Smooth muscle cell (in vitro differentiated cells): ENCODE measurements at regions not wholly inside any gene's neighbourhood (a gene's known extent, or its start where the extent isn't known, plus 50 kb on each side); places are given as distances from the start of the nearest gene placed in this dataset.

Source experiments
- DNase-seq: peaks from one replicate; lab custom pipeline; 2025; ENCODE audit not compliant: unreplicated experiment; lab: John Stamatoyannopoulos, UW
- H2AFZ ChIP-seq: fragments of 200-600 bp; sonication (generic); 2 replicates; pipeline ENCODE4 v1.6.0; 2016; ENCODE audit warnings: antibody characterized with exemption, low read depth, mild to moderate bottlenecking
- H3F3A ChIP-seq: fragments of 200-600 bp; sonication (generic); 2 replicates; pipeline ENCODE4 v1.6.0; 2017; ENCODE audit warnings: antibody characterized with exemption, low read depth
- H3K27ac ChIP-seq: fragments of 200-600 bp; sonication (generic); 2 replicates; pipeline ENCODE4 v1.5.1; 2016; ENCODE audit warnings: low read depth, mild to moderate bottlenecking
- H3K27me3 ChIP-seq: fragments of 200-600 bp; sonication (generic); 2 replicates; pipeline ENCODE4 v1.6.1; 2016; ENCODE audit warnings: low read depth, mild to moderate bottlenecking
- H3K36me3 ChIP-seq: fragments of 200-600 bp; sonication (generic); 2 replicates; pipeline ENCODE4 v1.5.1; 2016; ENCODE audit warnings: low read depth
- H3K4me1 ChIP-seq: fragments of 200-600 bp; sonication (generic); 2 replicates; pipeline ENCODE4 v1.5.1; 2016; ENCODE audit warnings: low read depth
- H3K4me2 ChIP-seq: fragments of 200-600 bp; sonication (generic); 2 replicates; pipeline ENCODE4 v1.6.0; 2016; ENCODE audit warnings: mild to moderate bottlenecking
- H3K4me3 ChIP-seq: fragments of 200-600 bp; sonication (generic); 2 replicates; pipeline ENCODE4 v1.5.1; 2016; ENCODE audit warnings: mild to moderate bottlenecking
- H3K79me2 ChIP-seq: fragments of 200-600 bp; sonication (generic); 2 replicates; pipeline ENCODE4 v1.6.0; 2016; ENCODE audit warnings: low read depth, mild to moderate bottlenecking
- H3K9ac ChIP-seq: fragments of 200-600 bp; sonication (generic); 2 replicates; pipeline ENCODE4 v1.6.0; 2016; ENCODE audit warnings: low read depth
- H3K9me3 ChIP-seq: fragments of 200-600 bp; sonication (generic); replicated peaks from 2 replicates; pipeline ENCODE4 v1.5.1; 2016; ENCODE audit warnings: low read depth
- H4K20me1 ChIP-seq: fragments of 200-600 bp; sonication (generic); 2 replicates; pipeline ENCODE4 v1.6.0; 2016; ENCODE audit warnings: low read depth
- WGBS: methylation state at CpG from one replicate; pipeline ENCODE4 v1.1.7; 2016; ENCODE audit warnings: low lambda C conversion rate; 5-methylcytosine and 5-hydroxymethylcytosine counted together
- TF ChIP-seq, protein P1 (sequence below): fragments of 200-600 bp; sonication (generic); IDR thresholded peaks from 2 replicates; pipeline ENCODE4 v1.5.1; 2017; ENCODE audit warnings: borderline replicate concordance, mild to moderate bottlenecking, antibody characterized with exemption; ENCODE audit not compliant: insufficient read depth, poor library complexity, severe bottlenecking

GRCh38 chr2:108101481-108101880, 115.2 kb downstream of the SLC5A7 start:
- Histone ChIP-seq H3K9ac (no peak overlapping the region), H3K4me1 (no peaks in the 10 kb centered on the region), H4K20me1 (no peaks in the 10 kb centered on the region), H3F3A (no peaks in the 10 kb centered on the region), H2AFZ (no peak overlapping the region), H3K9me3 (no peaks in the 10 kb centered on the region), H3K36me3 (no peaks in the 10 kb centered on the region), H3K4me2 (no peak overlapping the region), H3K27ac (no peak overlapping the region), H3K4me3 (no peak overlapping the region), H3K27me3 (no peaks in the 10 kb centered on the region), H3K79me2 (no peaks in the 10 kb centered on the region)
- WGBS = 44% methylated on average over 4 of the region's 4 CpGs
- TF ChIP-seq, protein P1, sequence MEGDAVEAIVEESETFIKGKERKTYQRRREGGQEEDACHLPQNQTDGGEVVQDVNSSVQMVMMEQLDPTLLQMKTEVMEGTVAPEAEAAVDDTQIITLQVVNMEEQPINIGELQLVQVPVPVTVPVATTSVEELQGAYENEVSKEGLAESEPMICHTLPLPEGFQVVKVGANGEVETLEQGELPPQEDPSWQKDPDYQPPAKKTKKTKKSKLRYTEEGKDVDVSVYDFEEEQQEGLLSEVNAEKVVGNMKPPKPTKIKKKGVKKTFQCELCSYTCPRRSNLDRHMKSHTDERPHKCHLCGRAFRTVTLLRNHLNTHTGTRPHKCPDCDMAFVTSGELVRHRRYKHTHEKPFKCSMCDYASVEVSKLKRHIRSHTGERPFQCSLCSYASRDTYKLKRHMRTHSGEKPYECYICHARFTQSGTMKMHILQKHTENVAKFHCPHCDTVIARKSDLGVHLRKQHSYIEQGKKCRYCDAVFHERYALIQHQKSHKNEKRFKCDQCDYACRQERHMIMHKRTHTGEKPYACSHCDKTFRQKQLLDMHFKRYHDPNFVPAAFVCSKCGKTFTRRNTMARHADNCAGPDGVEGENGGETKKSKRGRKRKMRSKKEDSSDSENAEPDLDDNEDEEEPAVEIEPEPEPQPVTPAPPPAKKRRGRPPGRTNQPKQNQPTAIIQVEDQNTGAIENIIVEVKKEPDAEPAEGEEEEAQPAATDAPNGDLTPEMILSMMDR = no peak
- DNase-seq = no peak

- Histone ChIP-seq H3K9me3 (no peaks in the 10 kb centered on the region), H3K79me2 (no peaks in the 10 kb centered on the region), H3K27ac (no peak overlapping the region), H3K9ac (no peak overlapping the region), H3K36me3 (no peaks in the 10 kb centered on the region), H3K4me1 (no peaks in the 10 kb centered on the region), H3K27me3 (no peaks in the 10 kb centered on the region), H2AFZ (no peak overlapping the region), H3F3A (no peaks in the 10 kb centered on the region), H4K20me1 (no peaks in the 10 kb centered on the region), H3K4me2 (no peak overlapping the region), H3K4me3 (no peak overlapping the region)
- TF ChIP-seq, protein P1 = no peak
- WGBS = 41% methylated on average over 3 of the region's 3 CpGs
- DNase-seq = no peak
These were observed 120.4 kb downstream of the SLC5A7 start for GRCh38 chr2:108106731-108107130.

DNA sequence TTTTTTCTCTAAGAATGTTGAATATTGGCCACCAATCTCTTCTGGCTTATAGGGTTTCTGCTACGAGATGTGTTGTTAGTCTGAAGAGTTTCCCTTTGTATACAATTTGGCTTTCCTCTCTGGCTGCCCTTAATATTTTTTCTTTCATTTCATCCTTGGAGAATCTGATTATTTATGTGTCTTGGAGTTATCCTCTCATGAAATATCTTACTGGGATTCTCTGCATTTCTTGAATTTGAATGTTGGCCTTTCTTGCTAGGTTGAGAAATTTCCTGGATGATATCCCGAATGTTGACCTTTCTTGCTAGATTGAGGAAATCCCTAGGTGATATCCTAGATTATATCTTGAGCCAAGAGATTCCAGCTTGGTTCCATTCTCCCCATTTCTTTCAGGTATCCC, 125.6 kb downstream of the SLC5A7 start:
- H3K9ac ChIP-seq = no peak overlapping the region
- TF ChIP-seq, protein P1 = no peak
- no peak overlapping the region for H3K27ac ChIP-seq
- no peak overlapping the region for H3K4me2 ChIP-seq
- H3K79me2 ChIP-seq = no peaks in the 10 kb centered on the region
- no peaks in the 10 kb centered on the region for H3K36me3 ChIP-seq
- no peak overlapping the region for H2AFZ ChIP-seq
- H4K20me1 ChIP-seq = no peaks in the 10 kb centered on the region
- H3K9me3 ChIP-seq = no peaks in the 10 kb centered on the region
- no peaks in the 10 kb centered on the region for H3K27me3 ChIP-seq
- no peak for DNase-seq
- H3F3A ChIP-seq = no peaks in the 10 kb centered on the region
- 80% methylated on average over 2 of the region's 2 CpGs for WGBS
- H3K4me3 ChIP-seq = no peak overlapping the region
- no peaks in the 10 kb centered on the region for H3K4me1 ChIP-seq

GRCh38 chr2:108115868-108116267, 123.9 kb upstream of the SULT1C3 start:
- Histone ChIP-seq H3K36me3 (no peaks in the 10 kb centered on the region), H3K4me2 (no peak overlapping the region), H3K9me3 (no peaks in the 10 kb centered on the region), H3K27ac (no peak overlapping the region), H3F3A (no peaks in the 10 kb centered on the region), H3K9ac (no peak overlapping the region), H3K4me3 (no peak overlapping the region), H2AFZ (no peak overlapping the region), H3K27me3 (no peaks in the 10 kb centered on the region), H3K4me1 (no peaks in the 10 kb centered on the region), H3K79me2 (no peaks in the 10 kb centered on the region), H4K20me1 (no peaks in the 10 kb centered on the region)
- WGBS = 78% methylated on average over 3 of the region's 3 CpGs
- TF ChIP-seq, protein P1 = no peak
- DNase-seq = no peak
